Nephron (organoid): ENCODE measurements at regions not wholly inside any gene's neighbourhood (a gene's known extent, or its start where the extent isn't known, plus 50 kb on each side); places are given as distances from the start of the nearest gene placed in this dataset.
A peak's percentile ranks its signal among the peaks of the same experiment; 100 is the strongest.

ENCODE experiments used
- H3K27ac Mint-ChIP-seq, 3 experiments: 2 replicates each; pipeline ENCODE4 v1.8.0; 2020; ENCODE audit warnings: mixed read lengths in 3 of 3, mild to moderate bottlenecking in 2 of 3, moderate library complexity in 1 of 3
- H3K27me3 Mint-ChIP-seq: 2 replicates; pipeline ENCODE4 v1.8.0; 2021; ENCODE audit warnings: low read depth, mild to moderate bottlenecking, moderate library complexity, mixed read lengths
- H3K36me3 Mint-ChIP-seq: 2 replicates; pipeline ENCODE4 v1.8.0; 2020; ENCODE audit warnings: low read depth, mixed read lengths
- H3K4me1 Mint-ChIP-seq: 2 replicates; pipeline ENCODE4 v1.8.0; 2020; ENCODE audit warnings: mixed read lengths
- H3K4me3 Mint-ChIP-seq, 3 experiments: 2 replicates each; pipeline ENCODE4 v1.8.0; 2020; ENCODE audit warnings: mild to moderate bottlenecking in 3 of 3, mixed read lengths in 3 of 3, moderate library complexity in 2 of 3
- H3K9me3 Mint-ChIP-seq: 2 replicates; pipeline ENCODE4 v1.8.0; 2020; ENCODE audit warnings: mixed read lengths
- CTCF ChIP-seq, 3 experiments: fragments of 200-600 bp; sonication (generic); IDR thresholded peaks; one replicate each; pipeline ENCODE4 v1.5.0; 2021; ENCODE audit warnings: antibody characterized with exemption in 3 of 3; ENCODE audit not compliant: unreplicated experiment in 3 of 3

GRCh38 chr2:51251356-51251755, 219.4 kb upstream of the NRXN1 start:
- Mint-ChIP-seq H3K27me3 (no peaks in the 10 kb centered on the region), H3K27ac (no peak overlapping the region), H3K9me3 (peaks cover 14% of the 10 kb centered on the region), H3K36me3 (no peaks in the 10 kb centered on the region), H3K4me1 (no peaks in the 10 kb centered on the region), H3K4me3 (no peak overlapping the region)
- no peak for TF ChIP-seq CTCF (IDR thresholded peaks at IDR 0.05; ENCODE audit: unreplicated experiment in 3 of 3)

GRCh38 chr2:51247252-51247805, 215.4 kb upstream of the NRXN1 start:
- no peaks in the 10 kb centered on the region for H3K27me3 Mint-ChIP-seq
- no peak for TF ChIP-seq CTCF (IDR thresholded peaks at IDR 0.05; ENCODE audit: unreplicated experiment in 3 of 3)
- no peaks in the 10 kb centered on the region for H3K36me3 Mint-ChIP-seq
- no peaks in the 10 kb centered on the region for H3K4me1 Mint-ChIP-seq
- H3K27ac Mint-ChIP-seq: no peak overlapping the region
- no peak overlapping the region for H3K4me3 Mint-ChIP-seq
- no peaks in the 10 kb centered on the region for H3K9me3 Mint-ChIP-seq

GRCh38 chr2:51243892-51244535, 212.1 kb upstream of the NRXN1 start:
- TF ChIP-seq CTCF (IDR thresholded peaks at IDR 0.05; ENCODE audit: unreplicated experiment in 3 of 3): no peak
- H3K36me3 Mint-ChIP-seq: no peaks in the 10 kb centered on the region
- no peak overlapping the region for H3K4me3 Mint-ChIP-seq
- no peak overlapping the region for H3K27ac Mint-ChIP-seq
- no peaks in the 10 kb centered on the region for H3K4me1 Mint-ChIP-seq
- H3K9me3 Mint-ChIP-seq: no peaks in the 10 kb centered on the region
- no peaks in the 10 kb centered on the region for H3K27me3 Mint-ChIP-seq

- Mint-ChIP-seq H3K27me3 (no peaks in the 10 kb centered on the region), H3K4me3 (no peak overlapping the region), H3K27ac (no peak overlapping the region), H3K36me3 (no peaks in the 10 kb centered on the region), H3K9me3 (peaks cover 15% of the 10 kb centered on the region), H3K4me1 (no peaks in the 10 kb centered on the region)
- TF ChIP-seq CTCF (IDR thresholded peaks at IDR 0.05; ENCODE audit: unreplicated experiment in 3 of 3): no peak
Observed at GRCh38 chr2:51237626-51238271, 205.8 kb upstream of the NRXN1 start.

GRCh38 chr2:51232027-51232426, 200.1 kb upstream of the NRXN1 start:
- H3K9me3 Mint-ChIP-seq: peaks cover 15% of the 10 kb centered on the region
- H3K4me1 Mint-ChIP-seq: peaks cover 18% of the 10 kb centered on the region
- H3K27me3 Mint-ChIP-seq: no peaks in the 10 kb centered on the region
- TF ChIP-seq CTCF (IDR thresholded peaks at IDR 0.05; ENCODE audit: unreplicated experiment in 3 of 3): no peak
- H3K4me3 Mint-ChIP-seq: no peak overlapping the region
- no peaks in the 10 kb centered on the region for H3K36me3 Mint-ChIP-seq
- peak overlapping the region; percentile 22 to 84 (median 31) for H3K27ac Mint-ChIP-seq
